Activated CD8-positive, alpha-beta T cell treated with anti-CD3 and anti-CD28 coated beads, Interleukin-2, amount 10 ng/mL, durations not matched to agents 7 days and 5 days (primary cell): ENCODE measurements at regions not wholly inside any gene's neighbourhood (a gene's known extent, or its start where the extent isn't known, plus 50 kb on each side); places are given as distances from the start of the nearest gene placed in this dataset.

Experiments used
- ATAC-seq: fragments of 150-1000 bp; cut with Tn5 transposase; one replicate; pipeline ENCODE4 v1.10.0; 2021; ENCODE audit warnings: moderate library complexity
- CTCF ChIA-PET: fragments of 350-600 bp; sonication (Branson Sonifier 250); formaldehyde crosslinking; loops from one replicate; lab custom pipeline; 2021; ENCODE audit warnings: antibody characterized with exemption; lab: Charles Lee
- POLR2A ChIA-PET: fragments of 350-600 bp; sonication (Branson Sonifier 250); formaldehyde crosslinking; loops from one replicate; lab custom pipeline; 2021; ENCODE audit warnings: antibody characterized with exemption; lab: Charles Lee
- DNase-seq: peaks from one replicate; pipeline ENCODE4 v3.0.0-alpha.2; 2020
- H3K27ac Mint-ChIP-seq: one replicate; pipeline ENCODE4 v1.8.0; 2021; ENCODE audit warnings: mild to moderate bottlenecking, mixed read lengths
- H3K27me3 Mint-ChIP-seq: one replicate; pipeline ENCODE4 v1.8.0; 2021; ENCODE audit warnings: low read depth, mixed read lengths
- H3K36me3 Mint-ChIP-seq: one replicate; pipeline ENCODE4 v1.8.0; 2021; ENCODE audit warnings: low read depth, mixed read lengths
- H3K4me1 Mint-ChIP-seq: one replicate; pipeline ENCODE4 v1.8.0; 2021; ENCODE audit warnings: low read depth, mixed read lengths
- H3K4me3 Mint-ChIP-seq: one replicate; pipeline ENCODE4 v1.8.0; 2021; ENCODE audit warnings: mild to moderate bottlenecking, mixed read lengths
- H3K9me3 Mint-ChIP-seq: one replicate; pipeline ENCODE4 v1.8.0; 2022; ENCODE audit warnings: mixed read lengths; ENCODE audit not compliant: insufficient read depth

GRCh38 chr11:69401715-69402114 is 79.7 kb upstream of the LINC01488 start:
- Mint-ChIP-seq H3K4me3 (no peak overlapping the region), H3K36me3 (peaks cover 2% of the 10 kb centered on the region), H3K27ac (peak overlapping the region; percentile 58), H3K9me3 (no peaks in the 10 kb centered on the region), H3K27me3 (peaks cover 24% of the 10 kb centered on the region), H3K4me1 (peaks cover 13% of the 10 kb centered on the region)
- ATAC-seq (no peak), DNase-seq (no peak)
- ChIA-PET POLR2A (no interaction called here), CTCF (no interaction called here)

DNA sequence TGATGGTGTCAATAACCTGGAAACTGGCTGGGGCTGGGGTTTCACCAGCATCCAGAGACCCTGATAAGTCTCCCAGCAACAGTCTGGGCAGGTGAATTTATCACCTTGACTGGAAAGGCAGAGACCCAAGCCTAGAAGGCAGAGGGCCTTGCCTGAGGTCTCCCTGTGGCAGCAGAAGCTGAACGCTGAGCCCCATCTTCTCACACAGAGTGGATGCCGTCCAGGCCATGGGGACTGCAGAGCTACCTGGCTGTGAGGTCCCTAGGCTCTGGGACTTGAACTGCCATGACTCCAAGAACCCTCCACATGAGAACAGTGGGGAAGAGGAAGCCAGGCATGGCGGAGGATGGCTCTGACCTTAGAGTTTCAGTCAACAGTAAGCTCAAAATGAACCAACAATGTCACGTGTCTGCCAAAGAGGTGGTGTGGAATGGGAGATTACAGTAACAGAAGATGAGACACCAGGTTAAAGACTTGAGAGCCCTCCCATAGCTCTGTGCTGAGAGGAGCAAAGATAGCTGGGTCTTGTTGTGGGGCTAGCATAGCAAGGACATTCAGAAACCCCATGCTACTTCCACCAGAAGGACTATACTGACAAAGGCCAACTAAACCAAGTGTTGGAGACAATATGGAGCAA is 79.1 kb upstream of the LINC01488 start:
- ChIA-PET CTCF (interaction anchor here (0.6 kb wide), 1 partner anchor 12 kb away, joined by 3 read pairs; no protein-coding TSS in a partner anchor), POLR2A (no interaction called here)
- no peak overlapping the region for H3K4me3 Mint-ChIP-seq
- peak overlapping the region; percentile 15 for H3K27ac Mint-ChIP-seq
- ATAC-seq (no peak), DNase-seq (no peak)
- no peaks in the 10 kb centered on the region for H3K9me3 Mint-ChIP-seq
- H3K36me3 Mint-ChIP-seq, result peaks cover 2% of the 10 kb centered on the region
- peaks cover 24% of the 10 kb centered on the region for H3K27me3 Mint-ChIP-seq
- peaks cover 13% of the 10 kb centered on the region for H3K4me1 Mint-ChIP-seq

GRCh38 chr11:69403556-69404215 is 77.8 kb upstream of the LINC01488 start:
- Mint-ChIP-seq H3K4me3 (no peak overlapping the region), H3K4me1 (peaks cover 13% of the 10 kb centered on the region), H3K27ac (no peak overlapping the region), H3K27me3 (peaks cover 34% of the 10 kb centered on the region), H3K36me3 (peaks cover 2% of the 10 kb centered on the region), H3K9me3 (no peaks in the 10 kb centered on the region)
- ATAC-seq (no peak), DNase-seq (no peak)
- POLR2A ChIA-PET, result no interaction called here
- CTCF ChIA-PET, result no interaction called here

- ChIA-PET CTCF (no interaction called here), POLR2A (interaction anchor here (0.6 kb wide), 1 partner anchor 10 kb away, joined by 3 read pairs; no protein-coding TSS in a partner anchor)
- no peak for DNase-seq
- no peak overlapping the region for H3K4me3 Mint-ChIP-seq
- ATAC-seq, result no peak
- peaks cover 44% of the 10 kb centered on the region for H3K27me3 Mint-ChIP-seq
- H3K27ac Mint-ChIP-seq, result no peak overlapping the region
- no peaks in the 10 kb centered on the region for H3K9me3 Mint-ChIP-seq
- H3K36me3 Mint-ChIP-seq, result peaks cover 2% of the 10 kb centered on the region
- H3K4me1 Mint-ChIP-seq, result peaks cover 19% of the 10 kb centered on the region
Observed at GRCh38 chr11:69406060-69406459, 75.4 kb upstream of the LINC01488 start.

DNA sequence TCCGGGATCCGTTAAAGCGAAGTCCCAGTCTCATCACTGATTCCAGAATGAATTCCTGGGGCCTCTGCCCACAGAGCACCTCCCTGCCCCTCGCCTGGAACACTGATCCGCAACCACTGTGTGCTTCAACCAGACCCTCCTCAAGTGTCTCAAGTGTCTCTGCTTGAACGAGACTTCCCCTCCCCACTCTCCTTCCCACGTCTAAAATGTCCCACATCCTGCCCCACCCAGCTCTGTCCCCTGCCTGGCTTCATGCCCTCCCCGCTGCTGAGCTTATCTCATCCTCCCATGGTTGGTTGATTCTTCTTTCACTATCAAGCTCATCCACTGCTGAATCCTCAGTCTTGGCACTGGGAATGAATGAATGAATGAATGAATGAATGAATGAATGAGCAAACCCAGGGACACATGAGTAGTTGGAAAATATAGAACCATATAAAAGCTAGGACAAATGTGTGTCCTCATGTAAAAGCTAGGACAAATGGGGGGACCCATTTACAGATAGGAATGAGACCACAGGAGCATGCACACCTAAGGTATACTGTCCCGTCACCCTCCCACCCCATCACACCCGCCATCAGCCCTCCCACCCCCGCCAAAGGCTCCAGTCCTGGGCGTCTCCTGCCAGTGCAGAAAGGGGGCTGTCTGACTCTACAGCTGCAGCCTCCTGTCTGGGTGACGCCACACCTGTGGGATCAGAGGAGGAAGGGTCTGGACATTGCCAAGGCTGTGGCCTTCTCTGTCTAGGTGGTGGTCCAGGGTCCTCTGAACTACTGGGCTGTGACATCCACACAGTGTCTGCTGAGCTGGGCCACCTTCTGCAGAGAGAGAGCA is 71.4 kb upstream of the LINC01488 start:
- Mint-ChIP-seq H3K36me3 (no peaks in the 10 kb centered on the region), H3K9me3 (no peaks in the 10 kb centered on the region), H3K27ac (no peak overlapping the region), H3K27me3 (peaks cover 34% of the 10 kb centered on the region), H3K4me3 (no peak overlapping the region), H3K4me1 (peaks cover 8% of the 10 kb centered on the region)
- CTCF ChIA-PET, result interaction anchor here (0.7 kb wide), 1 partner anchor 16 kb away, joined by 3 read pairs; no protein-coding TSS in a partner anchor
- DNase-seq (no peak), ATAC-seq (no peak)
- POLR2A ChIA-PET, result no interaction called here

DNA sequence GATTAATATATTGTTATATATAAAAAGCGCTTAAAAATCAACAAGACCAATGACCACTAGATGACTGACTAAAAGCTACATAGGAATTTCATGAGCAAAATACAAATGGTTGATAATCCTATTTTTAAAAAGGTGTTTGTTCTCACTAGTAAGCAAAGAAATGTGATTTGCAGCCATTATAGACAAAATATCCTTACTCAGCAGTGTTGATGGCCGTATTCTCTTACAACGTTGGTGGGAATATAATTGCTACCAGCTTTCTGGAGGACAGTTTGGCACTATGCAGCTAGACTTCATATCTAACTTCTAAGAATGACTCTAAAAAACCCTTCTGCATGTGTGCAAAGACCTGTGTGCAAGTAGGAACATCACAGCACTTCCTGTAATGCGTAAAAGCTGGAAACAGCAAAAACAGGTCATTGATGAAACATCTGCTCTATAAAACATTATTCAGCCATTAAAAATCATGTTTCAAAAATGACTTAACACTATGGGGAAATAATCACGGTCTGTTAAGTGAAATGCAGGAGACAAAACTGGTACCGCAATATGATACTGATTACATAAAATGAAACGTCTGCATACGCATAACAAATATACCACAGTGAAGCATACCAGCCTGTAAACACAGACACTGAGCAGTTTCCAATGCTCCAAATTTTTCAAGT is 70.1 kb upstream of the LINC01488 start:
- H3K27me3 Mint-ChIP-seq, result peaks cover 26% of the 10 kb centered on the region
- H3K27ac Mint-ChIP-seq, result no peak overlapping the region
- H3K4me1 Mint-ChIP-seq, result peaks cover 8% of the 10 kb centered on the region
- H3K4me3 Mint-ChIP-seq, result no peak overlapping the region
- ATAC-seq (no peak), DNase-seq (no peak)
- CTCF ChIA-PET, result no interaction called here
- no peaks in the 10 kb centered on the region for H3K9me3 Mint-ChIP-seq
- H3K36me3 Mint-ChIP-seq, result no peaks in the 10 kb centered on the region
- POLR2A ChIA-PET, result no interaction called here

- no peaks in the 10 kb centered on the region for H3K9me3 Mint-ChIP-seq
- ChIA-PET POLR2A (interaction anchor here (0.6 to 0.7 kb wide), 2 partner anchors 26 to 39 kb away, joined by 3 read pairs; no protein-coding TSS in a partner anchor), CTCF (no interaction called here)
- ATAC-seq (no peak), DNase-seq (no peak)
- no peaks in the 10 kb centered on the region for H3K36me3 Mint-ChIP-seq
- peaks cover 18% of the 10 kb centered on the region for H3K27me3 Mint-ChIP-seq
- no peak overlapping the region for H3K4me3 Mint-ChIP-seq
- H3K4me1 Mint-ChIP-seq, result peaks cover 8% of the 10 kb centered on the region
- no peak overlapping the region for H3K27ac Mint-ChIP-seq
Observed at GRCh38 chr11:69413015-69413801, 68.3 kb upstream of the LINC01488 start.

- POLR2A ChIA-PET, result interaction anchor here (0.7 kb wide), 1 partner anchor 38 kb away, joined by 3 read pairs; no protein-coding TSS in a partner anchor
- DNase-seq (no peak), ATAC-seq (no peak)
- peaks cover 8% of the 10 kb centered on the region for H3K4me1 Mint-ChIP-seq
- H3K36me3 Mint-ChIP-seq, result no peaks in the 10 kb centered on the region
- H3K27me3 Mint-ChIP-seq, result peaks cover 10% of the 10 kb centered on the region
- CTCF ChIA-PET, result interaction anchor here (0.6 kb wide), 1 partner anchor 12 kb away, joined by 3 read pairs; no protein-coding TSS in a partner anchor
- no peaks in the 10 kb centered on the region for H3K9me3 Mint-ChIP-seq
- H3K4me3 Mint-ChIP-seq, result no peak overlapping the region
- no peak overlapping the region for H3K27ac Mint-ChIP-seq
Observed at GRCh38 chr11:69413993-69414392, 67.5 kb upstream of the LINC01488 start.

GRCh38 chr11:69414773-69415187 is 66.7 kb upstream of the LINC01488 start:
- CTCF ChIA-PET, result no interaction called here
- no peak for ATAC-seq

GRCh38 chr11:69415411-69416142 is 65.9 kb upstream of the LINC01488 start:
- DNase-seq (no peak), ATAC-seq (no peak)
- no peak overlapping the region for H3K4me3 Mint-ChIP-seq
- ChIA-PET CTCF (no interaction called here), POLR2A (interaction anchor here (0.7 kb wide), 1 partner anchor 379 kb away, joined by 4 read pairs; no protein-coding TSS in a partner anchor)
- H3K36me3 Mint-ChIP-seq, result no peaks in the 10 kb centered on the region
- peaks cover 3% of the 10 kb centered on the region for H3K27me3 Mint-ChIP-seq
- no peaks in the 10 kb centered on the region for H3K4me1 Mint-ChIP-seq
- H3K9me3 Mint-ChIP-seq, result no peaks in the 10 kb centered on the region
- H3K27ac Mint-ChIP-seq, result no peak overlapping the region

More at GRCh38 chr11:69414773-69415187, 66.7 kb upstream of the LINC01488 start:
- Mint-ChIP-seq H3K4me3 (no peak overlapping the region), H3K27me3 (peaks cover 8% of the 10 kb centered on the region), H3K36me3 (no peaks in the 10 kb centered on the region), H3K9me3 (no peaks in the 10 kb centered on the region), H3K4me1 (peaks cover 5% of the 10 kb centered on the region), H3K27ac (no peak overlapping the region)
- POLR2A ChIA-PET, result interaction anchor here (0.7 kb wide), 1 partner anchor 379 kb away, joined by 4 read pairs; no protein-coding TSS in a partner anchor
- no peak for DNase-seq
